DND-41 (cell line): ENCODE measurements at regions not wholly inside any gene's neighbourhood (a gene's known extent, or its start where the extent isn't known, plus 50 kb on each side); places are given as distances from the start of the nearest gene placed in this dataset.

Experiments
- EZH2 ChIP-seq: IDR thresholded peaks from 3 replicates; pipeline ENCODE4 v1.6.1; 2012; ENCODE audit warnings: borderline replicate concordance, low read depth, mild to moderate bottlenecking, moderate library complexity, low read length, inconsistent platforms; ENCODE audit not compliant: severe bottlenecking
- TF ChIP-seq, protein P1 (sequence below): IDR thresholded peaks from 2 replicates; pipeline ENCODE4 v1.5.1; 2012; ENCODE audit warnings: borderline replicate concordance, low read length, moderate library complexity, mild to moderate bottlenecking; ENCODE audit not compliant: poor library complexity, severe bottlenecking; ENCODE audit errors: extremely low read depth

DNA sequence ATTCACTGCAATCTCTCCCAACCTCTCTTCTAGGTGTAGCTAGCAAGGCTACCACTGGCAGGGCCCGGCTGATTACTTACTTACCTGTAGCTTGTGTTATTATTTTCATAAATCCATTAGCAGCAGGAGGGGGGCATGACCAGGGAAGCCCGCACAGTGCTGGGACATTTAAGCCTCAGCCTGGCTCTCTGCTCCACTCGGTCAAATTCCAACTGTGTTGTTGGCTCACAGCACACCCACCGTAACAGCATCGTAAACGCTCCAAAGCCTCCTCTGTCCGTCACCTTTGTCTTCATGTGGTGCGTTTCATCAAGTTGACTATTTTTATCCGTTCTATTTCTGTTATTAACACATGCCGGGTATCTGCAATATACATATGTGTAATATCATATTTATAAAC, 264.7 kb downstream of the NSG2 start:
- TF ChIP-seq, protein P1, sequence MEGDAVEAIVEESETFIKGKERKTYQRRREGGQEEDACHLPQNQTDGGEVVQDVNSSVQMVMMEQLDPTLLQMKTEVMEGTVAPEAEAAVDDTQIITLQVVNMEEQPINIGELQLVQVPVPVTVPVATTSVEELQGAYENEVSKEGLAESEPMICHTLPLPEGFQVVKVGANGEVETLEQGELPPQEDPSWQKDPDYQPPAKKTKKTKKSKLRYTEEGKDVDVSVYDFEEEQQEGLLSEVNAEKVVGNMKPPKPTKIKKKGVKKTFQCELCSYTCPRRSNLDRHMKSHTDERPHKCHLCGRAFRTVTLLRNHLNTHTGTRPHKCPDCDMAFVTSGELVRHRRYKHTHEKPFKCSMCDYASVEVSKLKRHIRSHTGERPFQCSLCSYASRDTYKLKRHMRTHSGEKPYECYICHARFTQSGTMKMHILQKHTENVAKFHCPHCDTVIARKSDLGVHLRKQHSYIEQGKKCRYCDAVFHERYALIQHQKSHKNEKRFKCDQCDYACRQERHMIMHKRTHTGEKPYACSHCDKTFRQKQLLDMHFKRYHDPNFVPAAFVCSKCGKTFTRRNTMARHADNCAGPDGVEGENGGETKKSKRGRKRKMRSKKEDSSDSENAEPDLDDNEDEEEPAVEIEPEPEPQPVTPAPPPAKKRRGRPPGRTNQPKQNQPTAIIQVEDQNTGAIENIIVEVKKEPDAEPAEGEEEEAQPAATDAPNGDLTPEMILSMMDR: no peak
- no peak for TF ChIP-seq EZH2
